Neural progenitor cell (in vitro differentiated cells): ENCODE measurements at regions not wholly inside any gene's neighbourhood (a gene's known extent, or its start where the extent isn't known, plus 50 kb on each side); places are given as distances from the start of the nearest gene placed in this dataset.

Experiments
- EZH2 ChIP-seq: fragments of 200-600 bp; sonication (generic); IDR thresholded peaks from 2 replicates; pipeline ENCODE4 v1.6.1; 2017; ENCODE audit warnings: antibody characterized with exemption, mild to moderate bottlenecking, moderate library complexity
- EZH2phosphoT487 ChIP-seq: fragments of 200-600 bp; sonication (generic); IDR thresholded peaks from 2 replicates; pipeline ENCODE4 v1.6.1; 2017; ENCODE audit warnings: antibody characterized with exemption
- TF ChIP-seq, protein P1 (sequence below): fragments of 200-600 bp; sonication (generic); IDR thresholded peaks from 2 replicates; pipeline ENCODE4 v1.5.1; 2017; ENCODE audit warnings: antibody characterized with exemption, mild to moderate bottlenecking

DNA sequence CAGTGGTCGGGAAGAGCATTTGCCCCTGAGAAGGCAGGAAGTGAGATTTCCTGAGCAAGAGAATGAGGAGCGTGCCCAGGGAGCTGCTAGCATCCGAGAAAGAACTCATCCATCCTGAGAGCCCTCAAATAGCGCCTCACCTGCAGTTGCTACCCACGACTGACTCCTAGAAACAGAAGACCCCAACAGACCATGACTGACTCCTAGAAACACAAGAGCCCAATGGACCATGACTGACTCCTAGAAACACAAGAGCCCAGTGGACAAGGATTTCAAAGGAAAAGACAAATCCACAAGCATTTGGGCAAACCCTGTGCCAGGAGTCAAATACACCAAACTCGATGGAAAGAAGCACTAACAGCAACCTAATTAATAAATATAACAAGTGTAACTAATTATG lies 575.2 kb upstream of the FRG1 start:
- TF ChIP-seq, protein P1, sequence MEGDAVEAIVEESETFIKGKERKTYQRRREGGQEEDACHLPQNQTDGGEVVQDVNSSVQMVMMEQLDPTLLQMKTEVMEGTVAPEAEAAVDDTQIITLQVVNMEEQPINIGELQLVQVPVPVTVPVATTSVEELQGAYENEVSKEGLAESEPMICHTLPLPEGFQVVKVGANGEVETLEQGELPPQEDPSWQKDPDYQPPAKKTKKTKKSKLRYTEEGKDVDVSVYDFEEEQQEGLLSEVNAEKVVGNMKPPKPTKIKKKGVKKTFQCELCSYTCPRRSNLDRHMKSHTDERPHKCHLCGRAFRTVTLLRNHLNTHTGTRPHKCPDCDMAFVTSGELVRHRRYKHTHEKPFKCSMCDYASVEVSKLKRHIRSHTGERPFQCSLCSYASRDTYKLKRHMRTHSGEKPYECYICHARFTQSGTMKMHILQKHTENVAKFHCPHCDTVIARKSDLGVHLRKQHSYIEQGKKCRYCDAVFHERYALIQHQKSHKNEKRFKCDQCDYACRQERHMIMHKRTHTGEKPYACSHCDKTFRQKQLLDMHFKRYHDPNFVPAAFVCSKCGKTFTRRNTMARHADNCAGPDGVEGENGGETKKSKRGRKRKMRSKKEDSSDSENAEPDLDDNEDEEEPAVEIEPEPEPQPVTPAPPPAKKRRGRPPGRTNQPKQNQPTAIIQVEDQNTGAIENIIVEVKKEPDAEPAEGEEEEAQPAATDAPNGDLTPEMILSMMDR = no peak
- TF ChIP-seq EZH2 (no peak), EZH2phosphoT487 (no peak)
